ENCODE measurements at regions not wholly inside any gene's neighbourhood (a gene's known extent, or its start where the extent isn't known, plus 50 kb on each side); places are given as distances from the start of the nearest gene placed in this dataset.

GRCh38 chr15:57872281-57873030 lies 165.9 kb downstream of the POLR2M start (continued):
- no peak for TF ChIP-seq ZNF407 (CRISPR knock-in tag; IDR thresholded peaks at IDR 0.05; ENCODE audit: not compliant biosample characterization)
- no peak for TF ChIP-seq ZNF670 (CRISPR knock-in tag; IDR thresholded peaks at IDR 0.05; ENCODE audit: borderline replicate concordance)
- TF ChIP-seq SP5 (CRISPR knock-in tag; IDR thresholded peaks at IDR 0.05; ENCODE audit: borderline replicate concordance, low read depth): no peak

All from HepG2 (cell line).